Right atrium auricular region (tissue), 2 donors: ENCODE measurements at regions not wholly inside any gene's neighbourhood (a gene's known extent, or its start where the extent isn't known, plus 50 kb on each side); places are given as distances from the start of the nearest gene placed in this dataset.

Experiments
- DNase-seq: peaks from one replicate; pipeline ENCODE4 v3.0.0-alpha.2; 2019; ENCODE audit warnings: low spot score
- H3K27ac ChIP-seq, 2 donors: fragments of 200-600 bp; sonication (generic); 1 replicate in 1 of 2; 2 replicates in 1 of 2; pipeline ENCODE4 v1.5.1; 2016 to 2019
- H3K27me3 ChIP-seq, 2 donors: fragments of 200-600 bp; sonication (generic); one replicate each; pipeline versions ENCODE4 v1.5.1 to v1.6.0; 2017 to 2019
- H3K36me3 ChIP-seq: fragments of 200-600 bp; sonication (generic); one replicate; pipeline ENCODE4 v1.5.1; 2016
- H3K4me1 ChIP-seq, 2 donors: fragments of 200-600 bp; sonication (generic); one replicate each; pipeline versions ENCODE4 v1.5.1 to v1.6.0; 2017 to 2019
- H3K4me3 ChIP-seq, 2 donors: fragments of 200-600 bp; sonication (generic); 1 replicate in 1 of 2; 2 replicates in 1 of 2; pipeline ENCODE4 v1.5.1; 2017 to 2019; ENCODE audit warnings: mild to moderate bottlenecking in 1 of 2, moderate library complexity in 1 of 2
- H3K9me3 ChIP-seq, 2 donors: fragments of 200-600 bp; sonication (generic); one replicate each; pipeline ENCODE4 v1.5.1; 2019
- CTCF ChIP-seq, 2 donors: fragments of 200-600 bp; sonication (generic); IDR thresholded peaks; one replicate each; pipeline ENCODE4 v1.5.1; 2019; ENCODE audit warnings: antibody characterized with exemption in 2 of 2

- H3K4me3 ChIP-seq, result no peak overlapping the region
- no peak for DNase-seq
- H3K27me3 ChIP-seq, result no peaks in the 10 kb centered on the region
- peaks cover 0 to 8% of the 10 kb centered on the region in 2 donors for H3K9me3 ChIP-seq
- H3K27ac ChIP-seq, result no peak overlapping the region
- TF ChIP-seq CTCF (IDR thresholded peaks at IDR 0.05), result no peak
- no peaks in the 10 kb centered on the region for H3K4me1 ChIP-seq
- H3K36me3 ChIP-seq, result no peaks in the 10 kb centered on the region
Measured at GRCh38 chr4:137076908-137077307, 455.4 kb downstream of the PCDH18 start.

- no peaks in the 10 kb centered on the region for H3K36me3 ChIP-seq
- DNase-seq, result no peak
- no peak for TF ChIP-seq CTCF (IDR thresholded peaks at IDR 0.05)
Measured at GRCh38 chr4:137075586-137075985, 456.7 kb downstream of the PCDH18 start.

GRCh38 chr4:137070614-137071013, 461.7 kb downstream of the PCDH18 start:
- H3K4me3 ChIP-seq, result no peak overlapping the region
- H3K4me1 ChIP-seq, result no peaks in the 10 kb centered on the region
- no peak for DNase-seq
- H3K27ac ChIP-seq, result no peak overlapping the region
- H3K36me3 ChIP-seq, result no peaks in the 10 kb centered on the region
- H3K9me3 ChIP-seq, result no peaks in the 10 kb centered on the region
- H3K27me3 ChIP-seq, result no peaks in the 10 kb centered on the region
- no peak for TF ChIP-seq CTCF (IDR thresholded peaks at IDR 0.05)

More at GRCh38 chr4:137075586-137075985, 456.7 kb downstream of the PCDH18 start:
- Histone ChIP-seq H3K27me3 (no peaks in the 10 kb centered on the region), H3K4me1 (no peaks in the 10 kb centered on the region), H3K9me3 (peaks cover 0 to 8% of the 10 kb centered on the region in 2 donors), H3K4me3 (no peak overlapping the region), H3K27ac (no peak overlapping the region)

GRCh38 chr4:137069473-137069872, 462.8 kb downstream of the PCDH18 start:
- no peak for DNase-seq
- Histone ChIP-seq H3K4me3 (no peak overlapping the region), H3K27ac (no peak overlapping the region), H3K4me1 (no peaks in the 10 kb centered on the region), H3K27me3 (no peaks in the 10 kb centered on the region), H3K9me3 (no peaks in the 10 kb centered on the region), H3K36me3 (no peaks in the 10 kb centered on the region)
- TF ChIP-seq CTCF (IDR thresholded peaks at IDR 0.05), result no peak

- Histone ChIP-seq H3K27me3 (no peaks in the 10 kb centered on the region), H3K4me1 (no peaks in the 10 kb centered on the region), H3K27ac (no peak overlapping the region), H3K9me3 (no peaks in the 10 kb centered on the region), H3K4me3 (no peak overlapping the region), H3K36me3 (no peaks in the 10 kb centered on the region)
- no peak for TF ChIP-seq CTCF (IDR thresholded peaks at IDR 0.05)
- no peak for DNase-seq
Measured at GRCh38 chr4:137067735-137068134, 464.6 kb downstream of the PCDH18 start.

GRCh38 chr4:137065311-137065710, 467.0 kb downstream of the PCDH18 start:
- no peaks in the 10 kb centered on the region for H3K9me3 ChIP-seq
- DNase-seq, result no peak
- H3K36me3 ChIP-seq, result no peaks in the 10 kb centered on the region
- no peaks in the 10 kb centered on the region for H3K4me1 ChIP-seq
- no peak overlapping the region for H3K4me3 ChIP-seq
- H3K27ac ChIP-seq, result no peak overlapping the region
- no peaks in the 10 kb centered on the region for H3K27me3 ChIP-seq
- no peak for TF ChIP-seq CTCF (IDR thresholded peaks at IDR 0.05)
